DND-41 (cell line): ENCODE measurements at regions not wholly inside any gene's neighbourhood (a gene's known extent, or its start where the extent isn't known, plus 50 kb on each side); places are given as distances from the start of the nearest gene placed in this dataset.

Experiments
- ATAC-seq: fragments of 200-7000 bp; cut with Tn5 transposase; 3 replicates; pipeline ENCODE4 v1.9.1; 2021; ENCODE audit warnings: low read depth; ENCODE audit not compliant: insufficient read depth
- DNase-seq: peaks from one replicate; pipeline ENCODE4 v3.0.0-alpha.2; 2020
- H2AFZ ChIP-seq: 2 replicates; pipeline ENCODE4 v1.6.0; 2012; ENCODE audit warnings: low read depth, low read length
- H3K27ac ChIP-seq: 2 replicates; pipeline ENCODE4 v1.5.1; 2012; ENCODE audit warnings: low read length, inconsistent platforms
- H3K27me3 ChIP-seq: fragments of 200-600 bp; sonication (generic); 2 replicates; pipeline ENCODE4 v1.6.0; 2012; ENCODE audit warnings: low read length, mild to moderate bottlenecking, inconsistent platforms; ENCODE audit not compliant: insufficient read depth, poor library complexity
- H3K36me3 ChIP-seq: 2 replicates; pipeline ENCODE4 v1.5.1; 2012; ENCODE audit warnings: low read length, inconsistent platforms; ENCODE audit not compliant: insufficient read depth
- H3K4me1 ChIP-seq: 2 replicates; pipeline ENCODE4 v1.5.1; 2012; ENCODE audit warnings: mild to moderate bottlenecking, low read length; ENCODE audit not compliant: insufficient read depth
- H3K4me2 ChIP-seq: 2 replicates; pipeline ENCODE4 v1.6.0; 2012; ENCODE audit warnings: mild to moderate bottlenecking, moderate library complexity, low read length, inconsistent platforms; ENCODE audit not compliant: insufficient read depth
- H3K4me3 ChIP-seq, 2 experiments: fragments of 200-600 bp in 1 of 2; shearing (Covaris generic) in 1 of 2; 2 replicates each; pipeline ENCODE4 v1.5.1; 2012 to 2016; ENCODE audit warnings: inconsistent platforms in 2 of 2, low read length in 2 of 2, mild to moderate bottlenecking in 2 of 2, low read depth in 1 of 2, moderate library complexity in 1 of 2
- H3K79me2 ChIP-seq: 2 replicates; pipeline ENCODE4 v1.6.0; 2012; ENCODE audit warnings: low read length, inconsistent platforms; ENCODE audit not compliant: insufficient read depth
- H3K9ac ChIP-seq: 2 replicates; pipeline ENCODE4 v1.6.0; 2012; ENCODE audit warnings: low read depth, mild to moderate bottlenecking, inconsistent platforms, low read length, moderate library complexity
- H3K9me3 ChIP-seq: 2 replicates; pipeline ENCODE4 v1.5.1; 2012; ENCODE audit warnings: low read length, moderate library complexity, mild to moderate bottlenecking, inconsistent platforms; ENCODE audit not compliant: insufficient read depth, severe bottlenecking
- H4K20me1 ChIP-seq: 2 replicates; pipeline ENCODE4 v1.6.0; 2012; ENCODE audit warnings: low read length; ENCODE audit not compliant: insufficient read depth
- EZH2 ChIP-seq: IDR thresholded peaks from 3 replicates; pipeline ENCODE4 v1.6.1; 2012; ENCODE audit warnings: borderline replicate concordance, low read depth, mild to moderate bottlenecking, moderate library complexity, low read length, inconsistent platforms; ENCODE audit not compliant: severe bottlenecking
- TF ChIP-seq, protein P1 (sequence below): IDR thresholded peaks from 2 replicates; pipeline ENCODE4 v1.5.1; 2012; ENCODE audit warnings: borderline replicate concordance, low read length, moderate library complexity, mild to moderate bottlenecking; ENCODE audit not compliant: poor library complexity, severe bottlenecking; ENCODE audit errors: extremely low read depth

DNA sequence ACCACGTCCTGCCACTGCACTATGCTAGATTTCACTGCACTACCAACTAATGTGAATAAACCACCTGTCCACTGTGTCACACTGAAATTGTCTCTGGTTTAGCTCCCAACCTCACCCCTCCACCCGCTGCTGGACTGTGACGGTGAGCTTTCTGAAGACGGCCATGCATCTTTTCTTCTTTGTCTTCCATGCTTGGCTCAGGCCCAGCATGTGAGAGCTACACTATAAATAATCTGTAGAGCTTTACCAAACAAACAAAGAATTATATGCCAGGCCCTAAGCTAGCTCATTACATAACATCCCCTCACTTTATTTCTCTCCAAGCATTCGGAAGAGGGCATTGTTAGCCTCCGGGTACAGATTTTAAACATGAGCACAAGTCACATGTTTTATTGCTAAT lies 633.2 kb downstream of the TNS3 start:
- H3K4me3 ChIP-seq, result no peak overlapping the region
- H3K79me2 ChIP-seq, result no peaks in the 10 kb centered on the region
- H3K4me2 ChIP-seq, result no peak overlapping the region
- no peak for TF ChIP-seq EZH2
- TF ChIP-seq, protein P1, sequence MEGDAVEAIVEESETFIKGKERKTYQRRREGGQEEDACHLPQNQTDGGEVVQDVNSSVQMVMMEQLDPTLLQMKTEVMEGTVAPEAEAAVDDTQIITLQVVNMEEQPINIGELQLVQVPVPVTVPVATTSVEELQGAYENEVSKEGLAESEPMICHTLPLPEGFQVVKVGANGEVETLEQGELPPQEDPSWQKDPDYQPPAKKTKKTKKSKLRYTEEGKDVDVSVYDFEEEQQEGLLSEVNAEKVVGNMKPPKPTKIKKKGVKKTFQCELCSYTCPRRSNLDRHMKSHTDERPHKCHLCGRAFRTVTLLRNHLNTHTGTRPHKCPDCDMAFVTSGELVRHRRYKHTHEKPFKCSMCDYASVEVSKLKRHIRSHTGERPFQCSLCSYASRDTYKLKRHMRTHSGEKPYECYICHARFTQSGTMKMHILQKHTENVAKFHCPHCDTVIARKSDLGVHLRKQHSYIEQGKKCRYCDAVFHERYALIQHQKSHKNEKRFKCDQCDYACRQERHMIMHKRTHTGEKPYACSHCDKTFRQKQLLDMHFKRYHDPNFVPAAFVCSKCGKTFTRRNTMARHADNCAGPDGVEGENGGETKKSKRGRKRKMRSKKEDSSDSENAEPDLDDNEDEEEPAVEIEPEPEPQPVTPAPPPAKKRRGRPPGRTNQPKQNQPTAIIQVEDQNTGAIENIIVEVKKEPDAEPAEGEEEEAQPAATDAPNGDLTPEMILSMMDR, result no peak
- no peaks in the 10 kb centered on the region for H3K36me3 ChIP-seq
- ATAC-seq, result no peak
- no peak overlapping the region for H3K9ac ChIP-seq
- H3K9me3 ChIP-seq, result no peaks in the 10 kb centered on the region
- H3K27me3 ChIP-seq, result no peaks in the 10 kb centered on the region
- no peak for DNase-seq
- no peak overlapping the region for H3K27ac ChIP-seq
- H2AFZ ChIP-seq, result no peak overlapping the region
- H3K4me1 ChIP-seq, result no peaks in the 10 kb centered on the region
- no peaks in the 10 kb centered on the region for H4K20me1 ChIP-seq

DNA sequence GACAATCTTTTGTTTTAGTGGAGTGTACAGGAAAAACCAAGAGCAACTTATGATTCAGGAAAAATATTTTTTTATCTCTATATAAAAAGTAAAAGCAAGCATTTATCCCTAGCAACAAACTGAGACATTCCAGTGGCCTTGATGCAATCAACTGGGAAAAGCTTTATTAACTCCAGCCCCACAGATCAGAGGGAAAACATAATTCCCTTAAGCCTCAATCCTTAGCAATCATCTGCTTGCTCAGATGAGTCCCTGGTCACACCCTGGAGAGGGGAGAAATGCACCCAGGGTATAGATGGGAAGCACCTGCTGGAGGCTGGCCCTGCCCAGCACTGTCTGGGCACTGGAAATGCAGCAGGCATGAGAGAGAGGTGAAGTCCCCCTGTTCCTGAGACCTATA lies 636.6 kb downstream of the TNS3 start:
- H3K4me2 ChIP-seq, result no peak overlapping the region
- ATAC-seq (no peak), DNase-seq (no peak)
- no peak overlapping the region for H3K4me3 ChIP-seq
- no peak overlapping the region for H3K27ac ChIP-seq
- H3K9me3 ChIP-seq, result no peaks in the 10 kb centered on the region
- no peaks in the 10 kb centered on the region for H3K79me2 ChIP-seq
- H3K9ac ChIP-seq, result no peak overlapping the region
- TF ChIP-seq, protein P1, result no peak
- TF ChIP-seq EZH2, result no peak
- no peaks in the 10 kb centered on the region for H3K36me3 ChIP-seq
- H3K4me1 ChIP-seq, result no peaks in the 10 kb centered on the region
- H2AFZ ChIP-seq, result no peak overlapping the region
- no peaks in the 10 kb centered on the region for H3K27me3 ChIP-seq
- no peaks in the 10 kb centered on the region for H4K20me1 ChIP-seq

- H3K27me3 ChIP-seq, result no peaks in the 10 kb centered on the region
- H4K20me1 ChIP-seq, result no peaks in the 10 kb centered on the region
- H3K27ac ChIP-seq, result no peak overlapping the region
- TF ChIP-seq, protein P1, result no peak
- TF ChIP-seq EZH2, result no peak
- ATAC-seq, result no peak
- DNase-seq, result no peak
- H3K36me3 ChIP-seq, result no peaks in the 10 kb centered on the region
- H3K4me1 ChIP-seq, result no peaks in the 10 kb centered on the region
- no peak overlapping the region for H3K9ac ChIP-seq
- no peaks in the 10 kb centered on the region for H3K9me3 ChIP-seq
- no peak overlapping the region for H2AFZ ChIP-seq
- H3K4me3 ChIP-seq, result no peak overlapping the region
- H3K79me2 ChIP-seq, result no peaks in the 10 kb centered on the region
- no peak overlapping the region for H3K4me2 ChIP-seq
Measured at GRCh38 chr7:46943996-46944395, 637.9 kb downstream of the TNS3 start.

GRCh38 chr7:46942574-46942973 lies 639.3 kb downstream of the TNS3 start:
- Histone ChIP-seq H3K27me3 (no peaks in the 10 kb centered on the region), H4K20me1 (no peaks in the 10 kb centered on the region)

More at GRCh38 chr7:46942574-46942973, 639.3 kb downstream of the TNS3 start:
- Histone ChIP-seq H3K9me3 (no peaks in the 10 kb centered on the region), H2AFZ (no peak overlapping the region), H3K9ac (no peak overlapping the region), H3K4me3 (no peak overlapping the region), H3K79me2 (no peaks in the 10 kb centered on the region), H3K4me1 (no peaks in the 10 kb centered on the region), H3K36me3 (no peaks in the 10 kb centered on the region), H3K27ac (no peak overlapping the region), H3K4me2 (no peak overlapping the region)
- DNase-seq (no peak), ATAC-seq (no peak)
- TF ChIP-seq, protein P1, result no peak
- TF ChIP-seq EZH2, result no peak
